Bone marrow (tissue), 2 donors: ENCODE measurements at regions not wholly inside any gene's neighbourhood (a gene's known extent, or its start where the extent isn't known, plus 50 kb on each side); places are given as distances from the start of the nearest gene placed in this dataset.

Source experiments
- DNase-seq, 2 donors: peaks; one replicate each; lab custom pipeline; 2025; lab: John Stamatoyannopoulos, UW

DNA sequence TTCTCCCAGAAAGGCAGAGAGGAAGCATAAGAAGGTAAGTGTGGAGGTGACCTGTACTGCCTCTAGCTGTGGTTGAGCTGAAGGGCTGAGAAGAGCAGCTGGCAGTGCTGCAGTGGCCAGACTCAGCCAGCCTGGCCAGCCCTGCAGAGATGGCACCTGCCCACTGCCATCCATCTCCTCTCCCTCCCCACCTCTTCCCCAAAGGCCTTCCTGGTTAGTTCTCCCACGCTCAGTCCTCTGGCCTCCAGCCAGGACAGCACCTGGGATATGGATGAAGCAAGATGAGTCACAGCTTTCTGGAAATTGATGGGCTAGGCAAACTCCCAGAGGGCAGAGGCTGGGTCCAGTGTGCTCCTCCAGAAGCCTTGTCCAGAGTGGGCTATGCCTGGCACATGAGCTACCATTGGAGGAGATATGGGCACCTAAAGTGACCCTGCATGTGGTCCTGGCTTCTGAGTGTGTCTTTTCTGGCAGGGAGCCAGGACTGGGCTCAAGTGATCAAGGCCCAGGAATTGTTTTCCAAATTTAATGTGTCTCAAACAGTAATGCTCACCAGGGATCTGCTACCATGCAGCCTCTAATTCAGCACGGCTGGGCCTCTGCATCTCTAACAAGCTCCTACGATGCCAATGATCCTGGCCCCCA, 81.0 kb upstream of the CACUL1 start:
- no peak for DNase-seq

DNA sequence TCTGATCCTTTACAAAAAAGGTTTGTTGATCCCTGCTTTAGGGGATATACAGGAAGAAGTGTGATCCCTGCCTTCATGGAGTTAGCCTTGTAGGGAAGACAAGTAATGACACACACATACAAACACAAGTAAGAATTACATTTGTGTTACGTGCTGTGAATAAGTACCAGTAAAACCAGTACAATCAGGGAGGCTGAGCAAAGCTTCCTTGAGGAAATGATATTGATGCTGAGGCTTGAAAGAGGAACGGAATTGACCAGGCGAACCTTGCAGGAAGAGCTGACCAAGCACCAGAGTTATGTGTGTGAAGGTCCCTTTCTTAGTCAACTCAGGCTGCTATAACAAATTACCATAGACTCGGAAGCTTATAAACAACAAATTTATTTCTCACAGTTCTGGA, 83.6 kb upstream of the CACUL1 start:
- no peak for DNase-seq

DNA sequence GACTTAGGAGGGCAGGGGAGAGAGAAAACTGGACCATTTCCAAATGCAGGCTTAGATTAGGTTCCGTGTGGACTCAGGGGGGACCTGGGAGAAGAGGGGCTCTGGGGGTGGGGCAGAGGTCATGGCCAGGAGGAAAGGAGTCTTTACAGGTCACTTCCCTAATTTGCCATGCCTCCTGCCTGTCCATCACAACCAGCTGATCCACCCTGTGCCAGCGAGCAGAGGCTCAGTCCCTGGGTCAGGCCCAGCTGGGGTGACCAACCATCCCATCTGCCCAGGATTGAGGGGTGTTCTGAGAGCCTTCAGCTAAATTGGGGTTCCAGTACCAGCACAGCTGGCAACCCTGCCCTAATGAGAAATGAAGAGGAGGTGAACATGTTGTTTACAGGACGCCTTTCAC, 84.6 kb upstream of the CACUL1 start:
- DNase-seq: no peak

DNA sequence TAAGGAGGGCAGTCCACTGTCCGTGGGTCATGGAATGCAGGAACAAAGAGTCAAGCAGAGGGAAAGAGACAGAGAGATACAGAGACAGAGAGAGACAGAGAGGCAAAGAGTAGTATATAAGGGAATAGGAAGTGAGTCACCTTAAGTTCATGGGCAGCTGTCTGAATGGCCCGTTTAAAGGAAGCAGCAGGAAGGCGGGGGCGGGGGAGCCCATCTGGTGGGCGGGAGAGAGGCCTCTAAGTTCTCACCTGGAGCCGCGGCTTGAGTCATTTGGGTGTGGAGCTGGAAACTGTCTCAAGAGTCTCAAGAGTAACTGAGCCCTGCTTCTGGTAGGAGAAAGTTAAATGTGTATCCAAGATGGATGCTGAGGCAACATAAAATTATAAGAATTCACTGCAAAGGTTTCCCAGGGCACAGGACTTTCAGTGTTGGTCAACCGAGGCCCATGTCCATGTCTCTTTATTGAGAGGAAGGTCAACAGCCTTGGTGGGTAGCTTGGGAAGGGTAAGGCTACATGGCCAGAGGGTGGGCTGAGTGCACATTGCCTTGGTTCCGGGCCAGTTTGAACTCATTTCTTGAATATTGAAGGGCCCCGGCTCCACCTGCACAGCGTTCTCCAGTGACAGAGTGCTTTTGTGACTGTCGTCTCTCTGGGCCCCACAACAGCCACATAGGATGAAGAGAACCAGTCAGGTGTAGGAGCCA, 85.5 kb upstream of the CACUL1 start:
- no peak for DNase-seq

DNA sequence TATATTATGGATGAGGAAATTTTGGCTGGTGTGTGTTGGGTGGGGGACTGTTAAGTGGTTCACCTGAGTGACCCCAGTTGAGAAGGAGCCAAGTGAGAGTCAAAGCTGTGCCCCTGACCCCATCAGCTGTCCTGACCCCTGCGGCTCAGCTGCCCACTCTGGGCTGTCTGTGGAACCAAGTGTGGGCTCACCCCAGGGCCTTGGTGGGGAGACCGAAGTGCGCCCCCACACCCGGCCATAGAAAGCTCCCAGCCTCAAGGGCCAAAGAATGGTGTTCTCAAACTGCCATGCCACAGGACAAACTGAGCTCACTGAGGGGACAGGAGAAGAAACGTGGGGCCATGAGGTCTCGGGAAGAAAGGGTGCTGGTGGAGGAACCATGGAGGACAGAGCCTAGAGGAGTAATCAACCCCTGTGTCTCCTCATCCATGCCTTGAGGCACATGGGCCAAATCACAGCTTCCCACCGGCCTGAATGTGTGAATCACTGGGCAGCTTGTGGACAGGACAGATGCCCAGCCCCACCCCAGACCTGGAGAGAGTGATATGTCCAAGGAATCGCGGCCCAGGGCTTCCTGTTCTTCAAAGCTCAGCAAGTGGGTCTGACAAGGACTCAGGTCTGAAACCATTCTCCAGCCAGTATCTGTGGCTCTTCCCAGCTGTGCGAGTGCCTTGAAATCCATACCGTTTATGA, 86.2 kb upstream of the CACUL1 start:
- DNase-seq: no peak

DNA sequence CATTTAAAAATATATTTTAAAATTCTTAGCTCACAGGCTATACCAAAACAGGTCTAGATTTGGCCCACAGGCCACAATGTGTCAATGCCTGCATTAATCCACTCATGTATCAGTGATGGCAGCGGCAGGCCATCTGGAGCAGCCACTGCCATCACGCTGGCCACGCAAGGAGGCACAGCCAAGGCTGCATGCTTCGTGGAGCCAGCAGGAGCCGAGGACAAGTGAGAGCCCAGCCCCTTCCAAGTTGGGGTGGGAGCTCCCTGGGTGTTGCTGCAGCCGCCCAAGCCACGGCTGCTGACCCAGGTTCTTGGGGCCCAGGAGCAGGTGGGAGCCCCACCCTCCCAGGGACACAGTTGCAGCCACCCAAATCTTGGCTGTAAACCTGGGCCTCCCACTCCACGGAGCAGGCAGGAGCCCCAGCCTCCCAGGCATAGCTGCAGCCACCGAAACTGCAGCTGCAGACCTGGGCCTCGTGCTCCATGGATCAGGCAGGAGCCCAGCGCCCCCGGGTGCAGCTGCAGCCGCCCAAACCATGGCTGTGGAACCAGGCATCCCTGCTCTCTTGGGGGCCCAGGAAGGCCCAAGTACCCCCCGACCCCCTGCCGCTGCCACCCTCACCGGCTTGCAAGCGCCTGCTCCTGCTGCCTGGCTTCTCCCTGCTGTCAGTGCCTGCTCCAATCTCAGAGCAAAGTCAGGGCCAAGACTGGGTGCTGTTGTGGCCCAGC, 87.3 kb upstream of the CACUL1 start:
- no peak for DNase-seq

DNA sequence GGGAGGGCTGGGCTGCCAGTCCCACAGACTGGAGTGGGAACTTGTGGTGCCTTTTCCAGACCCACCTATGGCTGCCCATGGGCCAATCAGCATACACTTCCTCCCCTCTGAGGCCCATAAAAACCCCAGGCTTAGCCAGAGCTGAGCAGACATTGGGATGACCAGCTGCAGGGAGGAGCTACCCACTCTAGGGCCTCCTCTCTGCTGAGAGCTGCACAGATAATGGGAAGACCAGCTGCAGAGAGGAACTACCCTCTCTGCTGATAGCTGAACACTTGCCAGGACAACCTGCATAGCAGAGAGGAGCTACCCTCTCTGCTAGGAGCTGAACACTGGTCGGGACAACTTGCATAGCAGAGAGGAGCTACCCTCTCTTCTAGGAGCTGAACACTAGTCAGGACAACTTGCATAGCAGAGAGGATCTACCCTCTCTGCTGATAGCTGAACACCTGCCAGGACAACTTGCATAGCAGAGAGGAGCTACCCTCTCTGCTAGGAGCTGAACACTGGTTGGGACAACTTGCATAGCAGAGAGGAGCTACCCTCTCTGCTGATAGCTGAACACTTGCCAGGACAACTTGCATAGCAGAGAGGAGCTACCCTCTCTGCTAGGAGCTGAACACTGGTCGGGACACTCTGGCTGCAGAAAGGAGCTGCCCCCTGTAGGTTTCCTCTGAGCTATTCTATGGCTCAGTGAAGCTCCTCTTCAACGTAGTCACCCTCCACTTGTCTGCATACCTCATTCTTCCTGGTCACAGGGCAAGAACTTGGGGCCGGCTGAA, 88.3 kb upstream of the CACUL1 start:
- no peak for DNase-seq

DNA sequence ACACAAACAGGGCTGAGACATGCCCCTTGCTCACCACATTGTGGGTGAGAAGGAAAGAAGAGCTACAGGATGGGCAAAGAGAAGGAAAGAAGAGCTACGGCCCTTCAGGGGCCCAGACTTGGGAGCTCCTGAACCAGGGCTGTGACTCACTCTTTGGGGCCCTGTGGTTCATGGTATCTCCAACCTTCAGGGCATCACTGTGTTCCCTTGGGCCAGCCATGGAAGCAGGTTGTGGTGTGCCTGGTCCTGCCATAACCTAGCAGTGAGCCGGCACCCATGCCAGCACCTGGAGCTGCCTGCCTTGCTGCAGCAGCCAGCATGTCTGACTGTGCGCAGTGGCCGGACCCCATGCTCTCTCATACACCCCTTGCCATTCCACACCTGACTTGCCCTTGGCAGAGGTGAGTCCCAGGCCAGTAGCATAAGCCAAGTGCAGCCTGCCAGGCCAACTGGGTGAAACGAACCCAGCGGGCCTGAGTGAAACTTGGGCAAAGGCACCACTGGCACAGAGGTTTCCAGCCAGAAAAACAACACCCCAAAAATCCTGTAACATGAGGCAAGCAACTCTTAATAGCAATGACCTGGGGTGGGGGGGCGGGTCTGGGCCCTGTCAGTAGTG, 89.0 kb upstream of the CACUL1 start:
- no peak for DNase-seq

GRCh38 chr10:118844731-118845521, 90.2 kb upstream of the CACUL1 start:
- DNase-seq: no peak

GRCh38 chr10:118845776-118846175, 91.0 kb upstream of the CACUL1 start:
- no peak for DNase-seq

- peak in 1 of 2 donors; percentile 11 for DNase-seq
Observed at GRCh38 chr10:118850418-118851061, 95.8 kb upstream of the CACUL1 start.

DNA sequence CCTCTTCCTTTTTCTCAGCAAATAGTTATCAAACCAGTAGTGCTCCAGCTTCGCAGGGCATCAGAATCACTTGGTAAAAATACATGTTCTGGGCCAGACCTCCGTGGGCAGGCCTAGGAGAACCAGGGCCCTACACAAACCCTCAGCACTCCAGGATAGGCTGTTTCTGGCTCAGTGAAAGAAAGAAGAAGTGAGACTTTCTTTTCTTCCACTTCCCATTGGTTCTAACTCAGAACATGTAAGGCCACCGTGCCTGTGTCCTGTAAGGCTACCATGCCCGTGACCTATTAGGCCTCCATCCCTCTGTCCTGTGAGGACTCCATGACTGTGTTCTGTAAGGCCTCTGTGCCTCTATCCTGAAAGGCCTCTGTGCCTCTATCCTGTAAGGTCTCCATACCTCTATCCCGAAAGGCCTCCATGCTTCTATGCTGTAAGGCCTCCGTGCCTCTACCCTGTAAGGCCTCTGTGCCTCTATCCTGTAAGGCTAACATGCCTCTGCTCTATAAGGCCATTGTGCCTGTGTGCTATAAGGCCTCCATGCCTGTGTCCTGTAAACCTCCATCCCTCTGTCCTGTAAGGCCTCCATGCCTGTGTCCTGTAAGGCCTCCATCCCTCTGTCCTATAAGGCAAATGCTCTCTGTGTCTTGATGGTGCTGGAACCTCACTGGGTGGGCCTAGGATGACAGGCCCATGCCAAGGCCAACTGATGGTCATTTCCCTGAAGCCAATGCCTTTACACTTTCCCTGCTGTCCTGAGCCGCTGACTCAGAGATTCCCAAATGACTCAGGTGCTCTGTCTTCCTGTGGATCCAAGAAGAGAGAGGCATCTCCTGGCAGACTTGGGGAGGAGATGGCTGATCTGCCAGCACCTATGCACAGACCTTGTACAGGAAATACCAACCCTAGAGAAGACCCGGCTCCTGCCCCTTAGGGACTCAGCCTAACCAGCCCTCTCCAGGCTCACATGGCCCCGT, 96.6 kb upstream of the CACUL1 start:
- no peak for DNase-seq

- DNase-seq: no peak
Observed at GRCh38 chr10:118853916-118854315, 99.1 kb upstream of the CACUL1 start.

- DNase-seq: no peak
Observed at GRCh38 chr10:118856106-118856505, 101.3 kb upstream of the CACUL1 start.

GRCh38 chr10:118865998-118866693, 111.4 kb upstream of the CACUL1 start:
- DNase-seq: no peak

GRCh38 chr10:118867768-118868167, 113.0 kb upstream of the CACUL1 start:
- no peak for DNase-seq

GRCh38 chr10:118868589-118868988, 113.8 kb upstream of the CACUL1 start:
- no peak for DNase-seq
